ENCODE measurements at regions not wholly inside any gene's neighbourhood (a gene's known extent, or its start where the extent isn't known, plus 50 kb on each side); places are given as distances from the start of the nearest gene placed in this dataset.

- Histone ChIP-seq H3K4me3 (no peak overlapping the region), H3K36me3 (ENCODE audit: insufficient read depth, low read length) (no peaks in the 10 kb centered on the region), H3K27ac (no peak overlapping the region), H3K9me3 (ENCODE audit: low read depth, low read length) (no peaks in the 10 kb centered on the region), H3K9ac (ENCODE audit: insufficient read length) (no peak overlapping the region)
- no peak for DNase-seq (ENCODE audit: low read depth, low spot score)
- no peak for TF ChIP-seq FOXP2 (optimal IDR thresholded peaks at IDR 0.05; ENCODE audit: control extremely low read depth, extremely low read length, insufficient read depth)
- TF ChIP-seq POLR2AphosphoS5 (IDR thresholded peaks at IDR 0.05; ENCODE audit: borderline replicate concordance, low read depth, low read length): no peak
- TF ChIP-seq EZH2 (IDR thresholded peaks at IDR 0.05): no peak
These were observed 230.7 kb upstream of the RBMS3 start for GRCh38 chr3:29050155-29050554.

- H3K27ac ChIP-seq: no peak overlapping the region
- H3K36me3 ChIP-seq (ENCODE audit: insufficient read depth, low read length): no peaks in the 10 kb centered on the region
- no peak overlapping the region for H3K4me3 ChIP-seq
- H3K9ac ChIP-seq (ENCODE audit: insufficient read length): no peak overlapping the region
- DNase-seq (ENCODE audit: low read depth, low spot score): no peak
- TF ChIP-seq POLR2AphosphoS5 (IDR thresholded peaks at IDR 0.05; ENCODE audit: borderline replicate concordance, low read depth, low read length): no peak
- TF ChIP-seq FOXP2 (optimal IDR thresholded peaks at IDR 0.05; ENCODE audit: control extremely low read depth, extremely low read length, insufficient read depth): no peak
- no peak for TF ChIP-seq EZH2 (IDR thresholded peaks at IDR 0.05)
- H3K9me3 ChIP-seq (ENCODE audit: low read depth, low read length): no peaks in the 10 kb centered on the region
These were observed 223.5 kb upstream of the RBMS3 start for GRCh38 chr3:29057326-29057725.

GRCh38 chr3:29064085-29064484, 216.8 kb upstream of the RBMS3 start:
- Histone ChIP-seq H3K36me3 (ENCODE audit: insufficient read depth, low read length) (no peaks in the 10 kb centered on the region), H3K9me3 (ENCODE audit: low read depth, low read length) (no peaks in the 10 kb centered on the region), H3K9ac (ENCODE audit: insufficient read length) (no peak overlapping the region), H3K4me3 (no peak overlapping the region), H3K27ac (peak overlapping the region; percentile 68; the same call in 1 of the 2 replicates)
- DNase-seq (ENCODE audit: low read depth, low spot score): peak; percentile 30
- TF ChIP-seq EZH2 (IDR thresholded peaks at IDR 0.05) (no peak), FOXP2 (optimal IDR thresholded peaks at IDR 0.05; ENCODE audit: control extremely low read depth, extremely low read length, insufficient read depth) (no peak), POLR2AphosphoS5 (IDR thresholded peaks at IDR 0.05; ENCODE audit: borderline replicate concordance, low read depth, low read length) (no peak)

GRCh38 chr3:29065211-29065785, 215.6 kb upstream of the RBMS3 start:
- TF ChIP-seq FOXP2 (optimal IDR thresholded peaks at IDR 0.05; ENCODE audit: control extremely low read depth, extremely low read length, insufficient read depth): no peak
- no peak for TF ChIP-seq POLR2AphosphoS5 (IDR thresholded peaks at IDR 0.05; ENCODE audit: borderline replicate concordance, low read depth, low read length)
- TF ChIP-seq EZH2 (IDR thresholded peaks at IDR 0.05): no peak
- DNase-seq (ENCODE audit: low read depth, low spot score): no peak
- no peak overlapping the region for H3K4me3 ChIP-seq
- H3K27ac ChIP-seq: peak overlapping the region; percentile 68; the same call in 1 of the 2 replicates
- no peaks in the 10 kb centered on the region for H3K36me3 ChIP-seq (ENCODE audit: insufficient read depth, low read length)
- H3K9ac ChIP-seq (ENCODE audit: insufficient read length): no peak overlapping the region
- no peaks in the 10 kb centered on the region for H3K9me3 ChIP-seq (ENCODE audit: low read depth, low read length)

GRCh38 chr3:29067007-29067406, 213.9 kb upstream of the RBMS3 start:
- no peak overlapping the region for H3K27ac ChIP-seq
- DNase-seq (ENCODE audit: low read depth, low spot score): no peak
- H3K9me3 ChIP-seq (ENCODE audit: low read depth, low read length): no peaks in the 10 kb centered on the region
- no peak for TF ChIP-seq FOXP2 (optimal IDR thresholded peaks at IDR 0.05; ENCODE audit: control extremely low read depth, extremely low read length, insufficient read depth)
- H3K4me3 ChIP-seq: no peak overlapping the region
- no peaks in the 10 kb centered on the region for H3K36me3 ChIP-seq (ENCODE audit: insufficient read depth, low read length)
- no peak overlapping the region for H3K9ac ChIP-seq (ENCODE audit: insufficient read length)

- no peak for TF ChIP-seq FOXP2 (optimal IDR thresholded peaks at IDR 0.05; ENCODE audit: control extremely low read depth, extremely low read length, insufficient read depth)
- no peak for TF ChIP-seq POLR2AphosphoS5 (IDR thresholded peaks at IDR 0.05; ENCODE audit: borderline replicate concordance, low read depth, low read length)
- TF ChIP-seq EZH2 (IDR thresholded peaks at IDR 0.05): no peak
- H3K27ac ChIP-seq: no peak overlapping the region
- no peaks in the 10 kb centered on the region for H3K36me3 ChIP-seq (ENCODE audit: insufficient read depth, low read length)
- H3K4me3 ChIP-seq: no peak overlapping the region
- H3K9ac ChIP-seq (ENCODE audit: insufficient read length): no peak overlapping the region
- DNase-seq (ENCODE audit: low read depth, low spot score): no peak
- no peaks in the 10 kb centered on the region for H3K9me3 ChIP-seq (ENCODE audit: low read depth, low read length)
These were observed 209.8 kb upstream of the RBMS3 start for GRCh38 chr3:29070959-29071634.

GRCh38 chr3:29072611-29073010, 208.3 kb upstream of the RBMS3 start:
- H3K4me3 ChIP-seq: no peak overlapping the region
- TF ChIP-seq FOXP2 (optimal IDR thresholded peaks at IDR 0.05; ENCODE audit: control extremely low read depth, extremely low read length, insufficient read depth): no peak
- TF ChIP-seq POLR2AphosphoS5 (IDR thresholded peaks at IDR 0.05; ENCODE audit: borderline replicate concordance, low read depth, low read length): no peak
- TF ChIP-seq EZH2 (IDR thresholded peaks at IDR 0.05): no peak
- H3K9me3 ChIP-seq (ENCODE audit: low read depth, low read length): no peaks in the 10 kb centered on the region
- no peak overlapping the region for H3K9ac ChIP-seq (ENCODE audit: insufficient read length)
- H3K27ac ChIP-seq: no peak overlapping the region
- no peaks in the 10 kb centered on the region for H3K36me3 ChIP-seq (ENCODE audit: insufficient read depth, low read length)
- DNase-seq (ENCODE audit: low read depth, low spot score): no peak

- H3K4me3 ChIP-seq: no peak overlapping the region
- H3K9me3 ChIP-seq (ENCODE audit: low read depth, low read length): no peaks in the 10 kb centered on the region
- H3K9ac ChIP-seq (ENCODE audit: insufficient read length): no peak overlapping the region
- H3K27ac ChIP-seq: no peak overlapping the region
- TF ChIP-seq POLR2AphosphoS5 (IDR thresholded peaks at IDR 0.05; ENCODE audit: borderline replicate concordance, low read depth, low read length): no peak
- no peaks in the 10 kb centered on the region for H3K36me3 ChIP-seq (ENCODE audit: insufficient read depth, low read length)
- DNase-seq (ENCODE audit: low read depth, low spot score): no peak
These were observed 203.5 kb upstream of the RBMS3 start for GRCh38 chr3:29077356-29077755.

- Histone ChIP-seq H3K9me3 (ENCODE audit: low read depth, low read length) (no peaks in the 10 kb centered on the region), H3K9ac (ENCODE audit: insufficient read length) (no peak overlapping the region), H3K4me3 (no peak overlapping the region), H3K27ac (no peak overlapping the region), H3K36me3 (ENCODE audit: insufficient read depth, low read length) (no peaks in the 10 kb centered on the region)
- TF ChIP-seq EZH2 (IDR thresholded peaks at IDR 0.05): no peak
- no peak for TF ChIP-seq FOXP2 (optimal IDR thresholded peaks at IDR 0.05; ENCODE audit: control extremely low read depth, extremely low read length, insufficient read depth)
- no peak for TF ChIP-seq POLR2AphosphoS5 (IDR thresholded peaks at IDR 0.05; ENCODE audit: borderline replicate concordance, low read depth, low read length)
- DNase-seq (ENCODE audit: low read depth, low spot score): no peak
These were observed 201.5 kb upstream of the RBMS3 start for GRCh38 chr3:29079358-29079757.

Data from SK-N-MC (cell line).